K562 (cell line): ENCODE measurements at regions not wholly inside any gene's neighbourhood (a gene's known extent, or its start where the extent isn't known, plus 50 kb on each side); places are given as distances from the start of the nearest gene placed in this dataset.

Experiments used
- ATAC-seq: fragments of 200-7000 bp; cut with Tn5 transposase; 3 replicates; pipeline ENCODE4 v1.9.1; 2020; ENCODE audit warnings: moderate library complexity
- BruUV-seq: library from RNA; stranded (reverse); fragments of 400-500 nt; replicated peaks from 2 replicates; lab custom pipeline; 2021; lab: Mats Ljungman, UMichigan
- CTCF ChIA-PET: fragments of 300-600 bp; formaldehyde crosslinking; extraction: SDS; loops from one replicate; lab custom pipeline; 2021; ENCODE audit warnings: low intra/inter-chr PET ratio; lab: Yijun Ruan, JAX
- POLR2A ChIA-PET: fragments of 300-600, 350-650 bp; sonication (Branson Sonifier 250); formaldehyde crosslinking; extraction: SDS; loops from one replicate; lab custom pipeline; 2021; ENCODE audit warnings: antibody characterized with exemption, inconsistent platforms; lab: Yijun Ruan, JAX
- DNase-seq, 4 experiments: peaks; one replicate each; pipeline versions ENCODE4 v3.0.0 to v3.0.0-alpha.2; 2011 to 2018; ENCODE audit warnings: low spot score in 3 of 4, mixed read lengths in 3 of 4; ENCODE audit errors: extremely low read depth in 1 of 4
- FAIRE-seq: peaks from 2 replicates; lab custom pipeline; 2011; peaks lifted over from hg19 to GRCh38; lab: Jason Lieb, UNC
- H2AFZ ChIP-seq: 2 replicates; pipeline ENCODE4 v1.6.0; 2011; ENCODE audit warnings: low read depth, low read length, control low read depth, inconsistent platforms
- H3K27ac ChIP-seq: fragments of 200-600 bp; 3 replicates; pipeline ENCODE4 v1.8.0; 2011; ENCODE audit warnings: low read depth, mild to moderate bottlenecking, control low read depth, inconsistent platforms, low read length, moderate library complexity, mixed read lengths; ENCODE audit errors: extremely low read depth
- H3K27me3 ChIP-seq, 2 experiments: fragments of 300-600 bp in 1 of 2; 2 replicates in 1 of 2; 3 replicates in 1 of 2; pipeline versions ENCODE4 v1.6.0 to v1.8.0; 2011; ENCODE audit warnings: inconsistent platforms in 2 of 2, low read length in 2 of 2, mild to moderate bottlenecking in 1 of 2, mixed read lengths in 1 of 2, moderate library complexity in 1 of 2; ENCODE audit not compliant: control insufficient read depth in 2 of 2, insufficient read depth in 2 of 2
- H3K36me3 ChIP-seq: fragments of 300-600 bp; 3 replicates; pipeline ENCODE4 v1.8.0; 2011; ENCODE audit warnings: mild to moderate bottlenecking, low read length, inconsistent platforms; ENCODE audit not compliant: control insufficient read depth, insufficient read depth
- H3K4me1 ChIP-seq, 2 experiments: fragments of 200-600 bp in 1 of 2; replicated peaks in 1 of 2; 2 replicates in 1 of 2; 3 replicates in 1 of 2; pipeline versions ENCODE4 v1.5.1 to v1.8.0; 2011; ENCODE audit warnings: inconsistent platforms in 2 of 2, low read length in 2 of 2, mild to moderate bottlenecking in 1 of 2, mixed read lengths in 1 of 2, moderate library complexity in 1 of 2; ENCODE audit not compliant: control insufficient read depth in 2 of 2, insufficient read depth in 2 of 2
- H3K4me2 ChIP-seq: 2 replicates; pipeline ENCODE4 v1.6.1; 2011; ENCODE audit warnings: low read length, control low read depth, inconsistent platforms, mixed read lengths; ENCODE audit not compliant: insufficient read depth
- H3K4me3 ChIP-seq: fragments of 200-600 bp; sonication (generic), shearing (Covaris generic); 2 replicates; pipeline ENCODE4 v1.5.1; 2016; ENCODE audit warnings: control low read depth, inconsistent platforms
- H3K79me2 ChIP-seq: fragments of 200-600 bp; 3 replicates; pipeline ENCODE4 v1.8.0; 2011; ENCODE audit warnings: low read length, inconsistent platforms; ENCODE audit not compliant: control insufficient read depth, insufficient read depth
- H3K9ac ChIP-seq, 2 experiments: 2 replicates each; pipeline versions ENCODE4 v1.6.0 to v1.6.1; 2011; ENCODE audit warnings: low read depth in 2 of 2, low read length in 2 of 2, control low read depth in 1 of 2, inconsistent platforms in 1 of 2, mild to moderate bottlenecking in 1 of 2, mixed read lengths in 1 of 2; ENCODE audit not compliant: insufficient read depth in 1 of 2
- H3K9me1 ChIP-seq: one replicate; pipeline ENCODE4 v1.6.0; 2011; ENCODE audit warnings: inconsistent platforms, mild to moderate bottlenecking, low read length, moderate library complexity; ENCODE audit not compliant: control insufficient read depth, insufficient read depth
- H3K9me3 ChIP-seq: replicated peaks from 2 replicates; pipeline ENCODE4 v1.5.1; 2011; ENCODE audit warnings: low read depth, low read length, inconsistent platforms; ENCODE audit not compliant: control insufficient read depth, insufficient read depth
- H4K20me1 ChIP-seq: replicated peaks from 2 replicates; pipeline ENCODE4 v1.6.1; 2011; ENCODE audit warnings: low read length, inconsistent platforms, mixed read lengths; ENCODE audit not compliant: control insufficient read depth, insufficient read depth
- ZBTB1 ChIP-seq: sonication (generic); formaldehyde crosslinking; IDR thresholded peaks from 2 replicates; pipeline ENCODE4 v1.8.1; 2023; ENCODE audit warnings: missing genetic modification reagents, low read depth, mild to moderate bottlenecking, borderline replicate concordance
- ZNF592 ChIP-seq: fragments of 450-650 bp; IDR thresholded peaks from 2 replicates; pipeline ENCODE4 v1.6.1; 2017; ENCODE audit warnings: antibody characterized with exemption, mild to moderate bottlenecking
- WGBS: fragments of 100-300 bp; shearing (Covaris generic); methylation state at CpG from one replicate; pipeline ENCODE4 v1.1.6; 2016; ENCODE audit warnings: low coverage, mixed read lengths; ENCODE audit not compliant: insufficient coverage; ENCODE audit errors: missing lambda C conversion rate; 5-methylcytosine and 5-hydroxymethylcytosine counted together
- in situ Hi-C: fragments of 300-500 bp; cut with MboI; formaldehyde crosslinking; loops from 4 replicates; pipeline ENCODE4 v1.15.0; 2018; ENCODE audit warnings: inconsistent platforms, mixed read lengths
- intact Hi-C: fragments of 100-400 bp; cut with micrococcal nuclease; formaldehyde crosslinking; loops from 2 replicates; pipeline ENCODE4 v1.14.2; 2022

GRCh38 chr7:19914866-19915265, 141.4 kb upstream of the TMEM196 start:
- TF ChIP-seq ZNF592, result no peak
- no peak for TF ChIP-seq ZBTB1 (CRISPR knock-in tag)
- H2AFZ ChIP-seq, result no peak overlapping the region
- no peak overlapping the region for H3K9ac ChIP-seq
- H4K20me1 ChIP-seq, result no peaks in the 10 kb centered on the region
- H3K79me2 ChIP-seq, result no peaks in the 10 kb centered on the region
- no peak for ATAC-seq
- no peak for DNase-seq
- H3K27ac ChIP-seq, result no peak overlapping the region
- WGBS, result 0% methylated on average over 1 of the region's 1 CpG
- no peak for FAIRE-seq
- no peaks in the 10 kb centered on the region for H3K9me1 ChIP-seq
- POLR2A ChIA-PET, result no interaction called here
- no TSS peak for BruUV-seq
- in situ Hi-C loops, result no loop called here
- H3K4me3 ChIP-seq, result no peak overlapping the region
- H3K4me2 ChIP-seq, result no peak overlapping the region
- no peaks in the 10 kb centered on the region for H3K27me3 ChIP-seq
- CTCF ChIA-PET, result no interaction called here
- intact Hi-C loops, result no loop called here
- no peaks in the 10 kb centered on the region for H3K9me3 ChIP-seq
- H3K4me1 ChIP-seq, result no peaks in the 10 kb centered on the region
- no peaks in the 10 kb centered on the region for H3K36me3 ChIP-seq
